ENCODE measurements at regions not wholly inside any gene's neighbourhood (a gene's known extent, or its start where the extent isn't known, plus 50 kb on each side); places are given as distances from the start of the nearest gene placed in this dataset.

DNA sequence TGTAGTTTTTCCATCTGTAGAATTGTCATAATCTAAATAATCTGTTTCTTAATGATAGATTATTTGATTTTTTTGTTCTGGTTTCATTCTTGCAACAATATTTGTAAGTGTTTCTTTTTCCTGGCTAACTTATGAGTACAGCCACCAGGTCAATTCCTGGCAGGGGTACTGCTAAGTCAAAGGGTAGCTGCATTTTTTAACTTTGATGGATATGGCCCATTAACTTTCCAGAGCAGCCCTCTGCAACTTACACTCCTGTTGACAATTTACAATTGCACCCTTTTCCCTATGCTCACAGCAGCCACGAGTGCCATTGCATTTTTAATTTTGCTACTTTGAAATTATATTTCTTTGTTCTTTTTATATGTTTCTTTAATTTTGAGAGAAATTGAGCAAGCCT, 209.3 kb upstream of the CST7 start:
- Histone ChIP-seq H3K9me3 (no peaks in the 10 kb centered on the region), H3K4me3 (no peak overlapping the region), H3K4me1 (no peaks in the 10 kb centered on the region), H3K27ac (no peak overlapping the region), H3K36me3 (no peaks in the 10 kb centered on the region), H3K27me3 (no peaks in the 10 kb centered on the region)
- in situ Hi-C loops (cut with MboI; ENCODE audit: low sequenced_read_pairs in 4 of 4) (no loop called here), intact Hi-C loops (cut with DNase I; ENCODE audit: low total_unique reads) (no loop called here)
- TF ChIP-seq POLR2A (IDR thresholded peaks at IDR 0.05): no peak
- TF ChIP-seq, protein P1, sequence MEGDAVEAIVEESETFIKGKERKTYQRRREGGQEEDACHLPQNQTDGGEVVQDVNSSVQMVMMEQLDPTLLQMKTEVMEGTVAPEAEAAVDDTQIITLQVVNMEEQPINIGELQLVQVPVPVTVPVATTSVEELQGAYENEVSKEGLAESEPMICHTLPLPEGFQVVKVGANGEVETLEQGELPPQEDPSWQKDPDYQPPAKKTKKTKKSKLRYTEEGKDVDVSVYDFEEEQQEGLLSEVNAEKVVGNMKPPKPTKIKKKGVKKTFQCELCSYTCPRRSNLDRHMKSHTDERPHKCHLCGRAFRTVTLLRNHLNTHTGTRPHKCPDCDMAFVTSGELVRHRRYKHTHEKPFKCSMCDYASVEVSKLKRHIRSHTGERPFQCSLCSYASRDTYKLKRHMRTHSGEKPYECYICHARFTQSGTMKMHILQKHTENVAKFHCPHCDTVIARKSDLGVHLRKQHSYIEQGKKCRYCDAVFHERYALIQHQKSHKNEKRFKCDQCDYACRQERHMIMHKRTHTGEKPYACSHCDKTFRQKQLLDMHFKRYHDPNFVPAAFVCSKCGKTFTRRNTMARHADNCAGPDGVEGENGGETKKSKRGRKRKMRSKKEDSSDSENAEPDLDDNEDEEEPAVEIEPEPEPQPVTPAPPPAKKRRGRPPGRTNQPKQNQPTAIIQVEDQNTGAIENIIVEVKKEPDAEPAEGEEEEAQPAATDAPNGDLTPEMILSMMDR (IDR thresholded peaks at IDR 0.05 in 4 of 5, conservative IDR thresholded peaks at IDR 0.05 in 1 of 5): no peak
- ATAC-seq: no peak
- no peak for DNase-seq

DNA sequence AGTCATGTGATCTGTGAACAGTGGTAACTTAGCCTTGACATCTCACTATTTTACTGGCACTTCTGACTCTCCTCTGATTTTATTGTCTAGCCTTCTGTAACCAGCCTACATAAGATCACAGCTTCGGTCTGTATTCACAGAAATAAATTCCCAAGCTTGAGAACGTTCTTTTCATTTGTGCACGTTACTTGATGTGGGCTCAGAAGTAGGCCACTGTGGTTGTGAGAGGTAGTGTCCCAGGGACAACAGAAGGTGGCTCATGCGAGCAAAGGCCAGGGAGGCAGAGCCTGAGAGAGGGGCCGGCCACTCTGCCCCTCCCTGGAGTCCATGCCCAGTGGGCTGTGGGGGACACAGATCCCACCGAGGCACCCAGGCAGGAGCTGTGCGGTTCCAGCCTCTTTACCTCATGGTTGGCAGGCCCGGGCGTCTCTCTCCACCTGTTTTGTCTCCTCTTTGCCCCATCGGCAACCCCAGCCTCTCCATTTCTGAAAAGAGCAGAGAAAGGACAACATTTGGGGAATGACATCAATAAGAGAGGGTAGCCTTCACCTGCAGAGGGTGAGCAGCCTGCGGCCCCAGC, 207.5 kb upstream of the CST7 start:
- no peak for DNase-seq
- Histone ChIP-seq H3K9me3 (no peaks in the 10 kb centered on the region), H3K27me3 (no peaks in the 10 kb centered on the region), H3K36me3 (no peaks in the 10 kb centered on the region), H3K27ac (no peak overlapping the region), H3K4me3 (no peak overlapping the region), H3K4me1 (no peaks in the 10 kb centered on the region)
- no peak for ATAC-seq
- intact Hi-C loops (cut with DNase I; ENCODE audit: low total_unique reads) (no loop called here), in situ Hi-C loops (cut with MboI; ENCODE audit: low sequenced_read_pairs in 4 of 4) (no loop called here)
- TF ChIP-seq, protein P1 (IDR thresholded peaks at IDR 0.05 in 4 of 5, conservative IDR thresholded peaks at IDR 0.05 in 1 of 5): no peak

DNA sequence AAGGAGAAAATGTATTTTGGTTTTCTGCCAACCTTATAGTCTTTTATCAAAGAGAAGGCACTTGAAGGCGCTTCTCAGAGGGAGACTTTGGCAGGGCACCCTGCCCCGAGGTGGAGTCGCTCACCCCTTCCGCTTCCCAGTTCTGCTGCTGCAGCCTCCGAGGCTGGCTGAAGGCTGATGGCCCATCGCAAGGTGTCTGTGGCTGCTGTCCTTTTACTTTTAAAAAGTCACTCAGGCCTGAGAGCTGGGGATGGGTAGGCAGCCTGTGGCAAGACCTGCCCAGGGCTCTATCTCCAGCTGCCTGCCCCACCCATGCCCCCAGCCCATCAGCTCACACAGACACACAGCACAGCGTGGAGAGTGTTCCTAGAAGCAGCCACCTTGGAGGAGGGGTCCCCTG, 206.6 kb upstream of the CST7 start:
- H3K36me3 ChIP-seq: no peaks in the 10 kb centered on the region
- H3K4me1 ChIP-seq: no peaks in the 10 kb centered on the region
- no peak overlapping the region for H3K4me3 ChIP-seq
- in situ Hi-C loops (cut with MboI; ENCODE audit: low sequenced_read_pairs in 4 of 4) (no loop called here), intact Hi-C loops (cut with DNase I; ENCODE audit: low total_unique reads) (no loop called here)
- DNase-seq (no peak), ATAC-seq (no peak)
- TF ChIP-seq POLR2A (IDR thresholded peaks at IDR 0.05): no peak
- no peaks in the 10 kb centered on the region for H3K27me3 ChIP-seq
- H3K9me3 ChIP-seq: no peaks in the 10 kb centered on the region
- H3K27ac ChIP-seq: no peak overlapping the region

DNA sequence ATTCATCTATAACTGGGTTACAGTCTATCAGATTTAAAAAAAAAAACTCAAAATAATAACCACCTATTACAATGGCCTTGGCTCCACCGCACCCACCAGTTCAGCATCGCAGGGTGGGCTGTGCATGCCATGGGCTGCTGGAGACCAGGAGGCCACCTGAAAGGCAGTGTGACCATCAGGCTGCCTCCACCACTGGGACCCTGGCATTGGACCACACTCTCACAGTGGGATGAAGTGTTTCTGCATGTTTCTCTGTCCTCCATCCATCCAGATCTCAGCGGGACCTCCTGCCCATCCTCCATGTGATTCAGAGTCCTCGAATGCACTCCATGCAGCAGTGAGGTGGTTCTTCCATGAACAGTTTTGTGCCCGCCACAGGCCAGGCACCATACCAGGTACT, 206.1 kb upstream of the CST7 start:
- no peaks in the 10 kb centered on the region for H3K4me1 ChIP-seq
- intact Hi-C loops (cut with DNase I; ENCODE audit: low total_unique reads) (no loop called here), in situ Hi-C loops (cut with MboI; ENCODE audit: low sequenced_read_pairs in 4 of 4) (no loop called here)
- no peaks in the 10 kb centered on the region for H3K27me3 ChIP-seq
- DNase-seq (no peak), ATAC-seq (no peak)
- no peak for TF ChIP-seq POLR2A (IDR thresholded peaks at IDR 0.05)
- TF ChIP-seq, protein P1 (IDR thresholded peaks at IDR 0.05 in 4 of 5, conservative IDR thresholded peaks at IDR 0.05 in 1 of 5): no peak
- H3K36me3 ChIP-seq: no peaks in the 10 kb centered on the region
- H3K9me3 ChIP-seq: no peaks in the 10 kb centered on the region
- H3K27ac ChIP-seq: no peak overlapping the region
- no peak overlapping the region for H3K4me3 ChIP-seq

DNA sequence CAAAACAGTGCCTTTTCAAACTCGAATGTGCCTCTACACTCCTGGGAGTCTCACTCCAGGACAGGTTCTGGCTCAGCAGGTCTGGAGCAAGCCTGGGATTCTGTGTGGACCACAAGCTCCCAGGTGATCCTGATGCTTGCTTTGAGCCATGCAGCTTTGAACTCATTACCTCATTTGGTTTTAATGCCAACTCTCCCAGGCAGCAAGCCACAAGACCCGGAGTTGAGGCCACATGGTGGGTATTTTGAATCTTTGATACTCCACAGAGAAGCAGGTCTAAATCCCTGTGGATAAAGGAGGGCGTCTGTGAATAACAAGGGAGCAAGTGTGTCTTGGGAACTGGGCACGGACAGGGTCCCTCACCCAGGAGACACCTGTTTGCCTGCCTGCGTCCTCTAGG, 205.4 kb upstream of the CST7 start:
- H3K4me3 ChIP-seq: no peak overlapping the region
- in situ Hi-C loops (cut with MboI; ENCODE audit: low sequenced_read_pairs in 4 of 4) (no loop called here), intact Hi-C loops (cut with DNase I; ENCODE audit: low total_unique reads) (no loop called here)
- ATAC-seq (no peak), DNase-seq (no peak)
- no peak overlapping the region for H3K27ac ChIP-seq
- no peaks in the 10 kb centered on the region for H3K9me3 ChIP-seq
- TF ChIP-seq, protein P1 (IDR thresholded peaks at IDR 0.05 in 4 of 5, conservative IDR thresholded peaks at IDR 0.05 in 1 of 5): no peak
- TF ChIP-seq POLR2A (IDR thresholded peaks at IDR 0.05): no peak
- H3K4me1 ChIP-seq: no peaks in the 10 kb centered on the region
- no peaks in the 10 kb centered on the region for H3K27me3 ChIP-seq
- no peaks in the 10 kb centered on the region for H3K36me3 ChIP-seq
